H9 (cell line): ENCODE measurements at regions not wholly inside any gene's neighbourhood (a gene's known extent, or its start where the extent isn't known, plus 50 kb on each side); places are given as distances from the start of the nearest gene placed in this dataset.

Experiments used
- DNase-seq: peaks from one replicate; pipeline ENCODE4 v3.0.0-alpha.2; 2017
- H2AFZ ChIP-seq: one replicate; pipeline ENCODE4 v1.6.1; 2013; ENCODE audit warnings: mild to moderate bottlenecking, low read length, control low read depth, moderate library complexity
- H2AK5ac ChIP-seq: 2 replicates; pipeline ENCODE4 v1.6.1; 2013; ENCODE audit warnings: low read length, control low read depth, mixed read lengths; ENCODE audit not compliant: insufficient read length
- H2BK120ac ChIP-seq: one replicate; pipeline ENCODE4 v1.6.1; 2013; ENCODE audit warnings: low read depth, mild to moderate bottlenecking, low read length, control low read depth, inconsistent platforms; ENCODE audit not compliant: poor library complexity, severe bottlenecking
- H2BK12ac ChIP-seq: 2 replicates; pipeline ENCODE4 v1.6.1; 2013; ENCODE audit warnings: low read length, control low read depth, mixed read lengths, low read depth; ENCODE audit not compliant: insufficient read length
- H2BK15ac ChIP-seq: 2 replicates; pipeline ENCODE4 v1.6.1; 2013; ENCODE audit warnings: low read depth, low read length, control low read depth
- H2BK20ac ChIP-seq: one replicate; pipeline ENCODE4 v1.6.1; 2013; ENCODE audit warnings: low read depth, mild to moderate bottlenecking, low read length, control low read depth, inconsistent platforms; ENCODE audit not compliant: poor library complexity, severe bottlenecking
- H2BK5ac ChIP-seq: 2 replicates; pipeline ENCODE4 v1.6.1; 2013; ENCODE audit warnings: low read length, control low read depth, mixed read lengths; ENCODE audit not compliant: insufficient read length
- H3K14ac ChIP-seq: 2 replicates; pipeline ENCODE4 v1.6.1; 2013; ENCODE audit warnings: low read length, control low read depth; ENCODE audit not compliant: insufficient read depth
- H3K18ac ChIP-seq: 2 replicates; pipeline ENCODE4 v1.6.1; 2013; ENCODE audit warnings: low read depth, mild to moderate bottlenecking, mixed read lengths, low read length, control low read depth; ENCODE audit not compliant: insufficient read length
- H3K23ac ChIP-seq: 2 replicates; pipeline ENCODE4 v1.6.1; 2013; ENCODE audit warnings: low read length, control low read depth, mixed read lengths, low read depth; ENCODE audit not compliant: insufficient read length
- H3K23me2 ChIP-seq: 2 replicates; pipeline ENCODE4 v1.6.1; 2013; ENCODE audit warnings: low read depth, mild to moderate bottlenecking, mixed read lengths, low read length, control low read depth; ENCODE audit not compliant: insufficient read length, poor library complexity, severe bottlenecking
- H3K27ac ChIP-seq: 2 replicates; pipeline ENCODE4 v1.5.1; 2013; ENCODE audit warnings: low read length, control low read depth, mixed read lengths, low read depth; ENCODE audit not compliant: insufficient read length
- H3K27me3 ChIP-seq: 2 replicates; pipeline ENCODE4 v1.6.1; 2013; ENCODE audit warnings: low read length, control low read depth, inconsistent platforms; ENCODE audit not compliant: insufficient read depth
- H3K4ac ChIP-seq: 2 replicates; pipeline ENCODE4 v1.6.1; 2013; ENCODE audit warnings: low read depth, mild to moderate bottlenecking, control low read depth, inconsistent platforms, low read length, moderate library complexity
- H3K4me1 ChIP-seq: 2 replicates; pipeline ENCODE4 v1.6.1; 2013; ENCODE audit warnings: low read length, control low read depth, inconsistent platforms; ENCODE audit not compliant: insufficient read depth
- H3K4me2 ChIP-seq: 2 replicates; pipeline ENCODE4 v1.6.1; 2013; ENCODE audit warnings: low read length, control low read depth, mixed read lengths; ENCODE audit not compliant: insufficient read length, insufficient read depth
- H3K56ac ChIP-seq: 2 replicates; pipeline ENCODE4 v1.6.1; 2013; ENCODE audit warnings: low read depth, mild to moderate bottlenecking, mixed read lengths, low read length, control low read depth; ENCODE audit not compliant: insufficient read length
- H3K79me1 ChIP-seq: 2 replicates; pipeline ENCODE4 v1.6.1; 2013; ENCODE audit warnings: low read depth, mild to moderate bottlenecking, moderate library complexity, low read length, control low read depth, inconsistent platforms; ENCODE audit not compliant: insufficient read depth, poor library complexity, severe bottlenecking
- H3K79me2 ChIP-seq: 2 replicates; pipeline ENCODE4 v1.6.1; 2013; ENCODE audit warnings: low read length, control low read depth, inconsistent platforms; ENCODE audit not compliant: insufficient read depth
- H3K9ac ChIP-seq: 2 replicates; pipeline ENCODE4 v1.6.1; 2013; ENCODE audit warnings: low read length, control low read depth, mixed read lengths; ENCODE audit not compliant: insufficient read length; ENCODE audit errors: extremely low read depth
- H3K9me3 ChIP-seq: one replicate; pipeline ENCODE4 v1.6.1; 2013; ENCODE audit warnings: low read depth, low read length, inconsistent platforms; ENCODE audit not compliant: control insufficient read depth
- H3T11ph ChIP-seq: one replicate; pipeline ENCODE4 v1.6.1; 2013; ENCODE audit warnings: mild to moderate bottlenecking, low read length, control low read depth, inconsistent platforms
- H4K20me1 ChIP-seq: one replicate; pipeline ENCODE4 v1.6.1; 2013; ENCODE audit not compliant: control insufficient read depth, insufficient read length, insufficient read depth
- H4K5ac ChIP-seq: 2 replicates; pipeline ENCODE4 v1.6.1; 2013; ENCODE audit warnings: low read depth, mild to moderate bottlenecking, mixed read lengths, low read length, control low read depth; ENCODE audit not compliant: insufficient read length
- H4K8ac ChIP-seq: replicated peaks from 2 replicates; pipeline ENCODE4 v1.6.1; 2013; ENCODE audit warnings: low read length, control low read depth, mixed read lengths, low read depth; ENCODE audit not compliant: insufficient read length
- H4K91ac ChIP-seq: 2 replicates; pipeline ENCODE4 v1.6.1; 2013; ENCODE audit warnings: low read depth, mild to moderate bottlenecking, moderate library complexity, mixed read lengths, low read length, control low read depth; ENCODE audit not compliant: insufficient read length
- H3K27ac Mint-ChIP-seq, 3 experiments: 2 replicates in 2 of 3; 3 replicates in 1 of 3; pipeline ENCODE4 v1.8.0; 2020 to 2021; ENCODE audit warnings: mixed read lengths in 3 of 3, mild to moderate bottlenecking in 1 of 3, moderate library complexity in 1 of 3
- H3K27me3 Mint-ChIP-seq: 2 replicates; pipeline ENCODE4 v1.8.0; 2021; ENCODE audit warnings: low read depth, mild to moderate bottlenecking, moderate library complexity, mixed read lengths
- H3K36me3 Mint-ChIP-seq, 3 experiments: 2 replicates in 2 of 3; 3 replicates in 1 of 3; pipeline ENCODE4 v1.8.0; 2020 to 2021; ENCODE audit warnings: low read depth in 3 of 3, mixed read lengths in 3 of 3; ENCODE audit not compliant: insufficient read depth in 1 of 3
- H3K4me1 Mint-ChIP-seq, 2 experiments: 2 replicates each; pipeline ENCODE4 v1.8.0; 2020; ENCODE audit warnings: mixed read lengths in 2 of 2
- H3K4me3 Mint-ChIP-seq, 2 experiments: 2 replicates in 1 of 2; 3 replicates in 1 of 2; pipeline ENCODE4 v1.8.0; 2020 to 2021; ENCODE audit warnings: mild to moderate bottlenecking in 2 of 2, mixed read lengths in 2 of 2, moderate library complexity in 1 of 2
- H3K9me3 Mint-ChIP-seq, 2 experiments: 2 replicates in 1 of 2; 3 replicates in 1 of 2; pipeline ENCODE4 v1.8.0; 2020; ENCODE audit warnings: mild to moderate bottlenecking in 2 of 2, mixed read lengths in 2 of 2, moderate library complexity in 1 of 2
- WGBS: extraction: QIAGEN DNeasy Blood & Tissue Kit; methylation state at CpG from one replicate; pipeline ENCODE4 v1.1.7; 2013; ENCODE audit warnings: missing lambda C conversion rate, low lambda C conversion rate, mixed read lengths; ENCODE audit not compliant: insufficient read length; ENCODE audit errors: extremely low coverage; 5-methylcytosine and 5-hydroxymethylcytosine counted together
- TF ChIP-seq, protein P1 (sequence below): fragments of 200-600 bp; sonication (generic); conservative IDR thresholded peaks from 3 replicates; pipeline ENCODE4 v1.8.0; 2021; ENCODE audit warnings: antibody characterized with exemption, mild to moderate bottlenecking

- Histone ChIP-seq H2BK15ac (no peak overlapping the region), H3K9me3 (no peaks in the 10 kb centered on the region), H3K27me3 (no peaks in the 10 kb centered on the region), H3K4me2 (no peak overlapping the region), H4K91ac (no peak overlapping the region), H3K79me2 (no peaks in the 10 kb centered on the region), H2AFZ (no peak overlapping the region), H4K5ac (no peak overlapping the region), H3K9ac (no peak overlapping the region), H3K23me2 (no peaks in the 10 kb centered on the region), H3K79me1 (no peaks in the 10 kb centered on the region), H4K20me1 (no peaks in the 10 kb centered on the region), H3K4ac (no peak overlapping the region), H3K27ac (no peak overlapping the region), H3K56ac (no peak overlapping the region), H4K8ac (no peak overlapping the region), H3T11ph (no peak overlapping the region), H2BK20ac (no peak overlapping the region), H2BK5ac (no peak overlapping the region), H2BK12ac (no peak overlapping the region), H3K18ac (no peak overlapping the region), H2BK120ac (no peak overlapping the region), H3K14ac (no peak overlapping the region), H3K23ac (no peak overlapping the region), H3K4me1 (no peaks in the 10 kb centered on the region), H2AK5ac (no peak overlapping the region)
- no peak overlapping the region for H3K27ac Mint-ChIP-seq
- no peaks in the 10 kb centered on the region for H3K27me3 Mint-ChIP-seq
- H3K4me3 Mint-ChIP-seq: no peak overlapping the region
- TF ChIP-seq, protein P1, sequence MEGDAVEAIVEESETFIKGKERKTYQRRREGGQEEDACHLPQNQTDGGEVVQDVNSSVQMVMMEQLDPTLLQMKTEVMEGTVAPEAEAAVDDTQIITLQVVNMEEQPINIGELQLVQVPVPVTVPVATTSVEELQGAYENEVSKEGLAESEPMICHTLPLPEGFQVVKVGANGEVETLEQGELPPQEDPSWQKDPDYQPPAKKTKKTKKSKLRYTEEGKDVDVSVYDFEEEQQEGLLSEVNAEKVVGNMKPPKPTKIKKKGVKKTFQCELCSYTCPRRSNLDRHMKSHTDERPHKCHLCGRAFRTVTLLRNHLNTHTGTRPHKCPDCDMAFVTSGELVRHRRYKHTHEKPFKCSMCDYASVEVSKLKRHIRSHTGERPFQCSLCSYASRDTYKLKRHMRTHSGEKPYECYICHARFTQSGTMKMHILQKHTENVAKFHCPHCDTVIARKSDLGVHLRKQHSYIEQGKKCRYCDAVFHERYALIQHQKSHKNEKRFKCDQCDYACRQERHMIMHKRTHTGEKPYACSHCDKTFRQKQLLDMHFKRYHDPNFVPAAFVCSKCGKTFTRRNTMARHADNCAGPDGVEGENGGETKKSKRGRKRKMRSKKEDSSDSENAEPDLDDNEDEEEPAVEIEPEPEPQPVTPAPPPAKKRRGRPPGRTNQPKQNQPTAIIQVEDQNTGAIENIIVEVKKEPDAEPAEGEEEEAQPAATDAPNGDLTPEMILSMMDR: no peak
- DNase-seq: no peak
- H3K36me3 Mint-ChIP-seq: peaks cover 0 to 6% (median 2%) of the 10 kb centered on the region in 3 experiments; a peak in 3 of 7 replicates
- peaks cover 5 to 6% of the 10 kb centered on the region in 2 experiments; a peak in 2 of 5 replicates for H3K9me3 Mint-ChIP-seq
- H3K4me1 Mint-ChIP-seq: no peaks in the 10 kb centered on the region
- WGBS: no CpG with 5 or more reads among the region's 2 CpGs
Observed at GRCh38 chr4:181777518-181777917, 465.7 kb upstream of the TENM3 start.
